T-cell (primary cell): ENCODE measurements at regions not wholly inside any gene's neighbourhood (a gene's known extent, or its start where the extent isn't known, plus 50 kb on each side); places are given as distances from the start of the nearest gene placed in this dataset.

Experiments used
- ATAC-seq, 4 experiments: fragments of 200-7000 bp in 3 of 4; fragments of 150-1000 bp in 1 of 4; cut with Tn5 transposase; replicated peaks in 1 of 4; 1 replicate in 3 of 4; 2 replicates in 1 of 4; pipeline ENCODE4 v1.10.0; 2021; ENCODE audit warnings: moderate library complexity in 3 of 4, mild to moderate bottlenecking in 2 of 4, moderate number of reproducible peaks in 1 of 4
- CTCF ChIA-PET, 2 donors: fragments of 300-600 bp; sonication (Branson Sonifier 250); formaldehyde crosslinking; loops; one replicate each; lab custom pipeline; 2022; ENCODE audit warnings: antibody characterized with exemption in 2 of 2; lab: Charles Lee
- POLR2A ChIA-PET, 2 donors: fragments of 300-600 bp; sonication (Branson Sonifier 250); formaldehyde crosslinking; loops; one replicate each; lab custom pipeline; 2022; ENCODE audit warnings: antibody characterized with exemption in 2 of 2; lab: Charles Lee
- DNase-seq, 35 experiments: peaks; one replicate each; pipeline versions ENCODE4 v3.0.0 to v3.0.0-alpha.2; 2013 to 2023
- H3K27ac ChIP-seq: one replicate; pipeline ENCODE4 v1.5.1; 2013; ENCODE audit warnings: low read length
- H3K27me3 ChIP-seq, 2 experiments: replicated peaks in 1 of 2; 1 replicate in 1 of 2; 2 replicates in 1 of 2; pipeline versions ENCODE4 v1.6.1 to v1.7.0; 2013; ENCODE audit warnings: low read length in 1 of 2, mixed read lengths in 1 of 2; ENCODE audit not compliant: control insufficient read depth in 2 of 2, insufficient read depth in 2 of 2; ENCODE audit errors: extremely low read depth in 1 of 2
- H3K36me3 ChIP-seq, 2 donors: 1 replicate in 1 of 2; 2 replicates in 1 of 2; pipeline versions ENCODE4 v1.6.1 to v1.7.0; 2013; ENCODE audit warnings: low read length in 1 of 2; ENCODE audit not compliant: control insufficient read depth in 2 of 2, insufficient read depth in 1 of 2; ENCODE audit errors: extremely low read depth in 1 of 2
- H3K4me1 ChIP-seq, 2 experiments: 1 replicate in 1 of 2; 2 replicates in 1 of 2; pipeline versions ENCODE4 v1.6.1 to v1.7.0; 2013; ENCODE audit warnings: low read length in 2 of 2, mixed read lengths in 1 of 2; ENCODE audit not compliant: insufficient read depth in 2 of 2, control insufficient read depth in 1 of 2; ENCODE audit errors: extremely low read depth in 1 of 2
- H3K4me3 ChIP-seq, 2 donors: 1 replicate in 1 of 2; 2 replicates in 1 of 2; pipeline versions ENCODE4 v1.5.1 to v1.7.0; 2013; ENCODE audit warnings: mild to moderate bottlenecking in 2 of 2, low read length in 1 of 2, moderate library complexity in 1 of 2; ENCODE audit not compliant: control insufficient read depth in 1 of 2; ENCODE audit errors: extremely low read depth in 1 of 2
- H3K9me3 ChIP-seq: 2 replicates; pipeline ENCODE4 v1.7.0; 2013
- H3K27ac Mint-ChIP-seq, 2 donors: one replicate each; pipeline ENCODE4 v1.8.0; 2020 to 2021; ENCODE audit warnings: mild to moderate bottlenecking in 2 of 2, mixed read lengths in 2 of 2
- H3K27me3 Mint-ChIP-seq, 2 donors: one replicate each; pipeline ENCODE4 v1.8.0; 2021 to 2022; ENCODE audit warnings: mixed read lengths in 2 of 2
- H3K36me3 Mint-ChIP-seq: one replicate; pipeline ENCODE4 v1.8.0; 2021; ENCODE audit warnings: mixed read lengths
- H3K4me1 Mint-ChIP-seq, 3 donors: one replicate each; pipeline ENCODE4 v1.8.0; 2020 to 2022; ENCODE audit warnings: mixed read lengths in 3 of 3, mild to moderate bottlenecking in 1 of 3
- H3K4me3 Mint-ChIP-seq, 3 donors: one replicate each; pipeline ENCODE4 v1.8.0; 2020 to 2022; ENCODE audit warnings: mild to moderate bottlenecking in 3 of 3, mixed read lengths in 3 of 3, moderate library complexity in 3 of 3
- H3K9me3 Mint-ChIP-seq, 3 donors: one replicate each; pipeline ENCODE4 v1.8.0; 2020 to 2022; ENCODE audit warnings: mixed read lengths in 3 of 3
- WGBS: methylation state at CpG from one replicate; pipeline ENCODE4 v1.1.5; 2013; ENCODE audit warnings: missing lambda C conversion rate; ENCODE audit not compliant: insufficient coverage; 5-methylcytosine and 5-hydroxymethylcytosine counted together

DNA sequence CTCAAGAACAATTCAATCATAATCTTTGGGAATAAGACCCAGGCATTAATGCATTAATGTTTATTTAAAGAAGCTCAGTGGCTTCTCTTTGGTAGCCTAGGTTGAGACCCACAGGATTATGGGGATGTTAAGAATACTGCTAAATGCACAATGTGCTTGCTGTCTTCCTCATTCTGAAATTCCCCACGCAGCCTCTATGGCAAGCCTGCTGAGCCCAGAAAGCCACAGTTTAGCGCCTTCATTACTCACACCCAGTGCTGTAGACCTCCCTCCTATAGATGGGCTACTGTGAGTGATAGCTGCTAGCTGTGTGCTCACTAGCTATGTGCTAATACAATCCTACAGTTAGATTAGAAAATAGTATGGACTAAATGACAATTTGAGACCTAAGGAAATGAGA, 90.6 kb downstream of the TNFSF13B start:
- Mint-ChIP-seq H3K4me3 (no peak overlapping the region), H3K9me3 (no peaks in the 10 kb centered on the region), H3K36me3 (no peaks in the 10 kb centered on the region), H3K27ac (no peak overlapping the region), H3K27me3 (peaks cover 3 to 12% of the 10 kb centered on the region in 2 donors), H3K4me1 (peaks cover 0 to 3% (median 2%) of the 10 kb centered on the region in 3 donors)
- ATAC-seq (no peak), DNase-seq (no peak)
- ChIA-PET CTCF (no interaction called here), POLR2A (no interaction called here)
- Histone ChIP-seq H3K4me3 (no peak overlapping the region), H3K4me1 (no peaks in the 10 kb centered on the region), H3K27ac (no peak overlapping the region), H3K9me3 (no peaks in the 10 kb centered on the region), H3K36me3 (no peaks in the 10 kb centered on the region), H3K27me3 (no peaks in the 10 kb centered on the region)
- no CpG with 5 or more reads among the region's 2 CpGs for WGBS

GRCh38 chr13:108361769-108362168, 92.3 kb downstream of the TNFSF13B start:
- no peaks in the 10 kb centered on the region for H3K27me3 ChIP-seq
- no peak overlapping the region for H3K27ac ChIP-seq
- no peaks in the 10 kb centered on the region for H3K9me3 ChIP-seq
- ATAC-seq = no peak
- Mint-ChIP-seq H3K36me3 (no peaks in the 10 kb centered on the region), H3K9me3 (no peaks in the 10 kb centered on the region), H3K27me3 (peaks cover 3 to 8% of the 10 kb centered on the region in 2 donors), H3K27ac (no peak overlapping the region), H3K4me3 (no peak overlapping the region), H3K4me1 (peaks cover 0 to 3% (median 2%) of the 10 kb centered on the region in 3 donors)
- H3K4me3 ChIP-seq = no peak overlapping the region
- no peaks in the 10 kb centered on the region for H3K36me3 ChIP-seq
- 83% methylated on average over 6 of the region's 9 CpGs for WGBS
- no peak for DNase-seq
- POLR2A ChIA-PET = no interaction called here
- CTCF ChIA-PET = no interaction called here
- no peaks in the 10 kb centered on the region for H3K4me1 ChIP-seq

DNA sequence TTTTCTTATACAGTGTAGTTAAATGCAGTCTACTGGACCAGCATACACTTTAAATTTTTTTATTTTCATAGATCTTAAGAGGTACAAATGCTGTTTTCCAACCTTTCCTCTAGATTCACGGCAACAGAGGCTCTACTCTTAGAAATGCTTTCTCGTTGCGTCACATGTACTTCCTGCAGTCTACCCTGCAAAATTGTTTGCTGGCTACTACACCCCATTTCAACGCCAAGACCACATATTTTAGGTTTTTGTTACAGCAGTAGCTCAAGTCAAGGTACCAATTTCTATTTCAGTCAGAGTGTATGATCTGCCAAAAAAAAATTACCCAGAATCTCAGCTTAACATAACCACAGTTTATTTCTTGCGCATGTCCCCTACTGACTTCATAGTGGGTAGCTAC, 94.1 kb downstream of the TNFSF13B start:
- no peaks in the 10 kb centered on the region for H3K9me3 ChIP-seq
- 87% methylated on average over 5 of the region's 5 CpGs for WGBS
- no peaks in the 10 kb centered on the region for H3K27me3 ChIP-seq
- H3K27me3 Mint-ChIP-seq = peaks cover 3 to 8% of the 10 kb centered on the region in 2 donors
- no peaks in the 10 kb centered on the region for H3K36me3 Mint-ChIP-seq
- no peak overlapping the region for H3K27ac Mint-ChIP-seq
- no peak overlapping the region for H3K4me3 Mint-ChIP-seq
- POLR2A ChIA-PET = no interaction called here
- H3K4me1 ChIP-seq = no peaks in the 10 kb centered on the region
- peaks cover 2% of the 10 kb centered on the region in 3 donors for H3K9me3 Mint-ChIP-seq
- peaks cover 0 to 3% (median 2%) of the 10 kb centered on the region in 3 donors for H3K4me1 Mint-ChIP-seq
- DNase-seq (no peak), ATAC-seq (no peak)
- CTCF ChIA-PET = no interaction called here
- no peak overlapping the region for H3K27ac ChIP-seq
- no peak overlapping the region for H3K4me3 ChIP-seq
- no peaks in the 10 kb centered on the region for H3K36me3 ChIP-seq

GRCh38 chr13:108365255-108365654, 95.7 kb downstream of the TNFSF13B start:
- H3K9me3 ChIP-seq = no peaks in the 10 kb centered on the region
- no peaks in the 10 kb centered on the region for H3K36me3 ChIP-seq
- H3K4me1 Mint-ChIP-seq = peaks cover 0 to 3% (median 2%) of the 10 kb centered on the region in 3 donors
- no peak overlapping the region for H3K27ac ChIP-seq
- no peaks in the 10 kb centered on the region for H3K27me3 ChIP-seq
- no peak overlapping the region for H3K4me3 Mint-ChIP-seq
- H3K27me3 Mint-ChIP-seq = peaks cover 3 to 5% of the 10 kb centered on the region in 2 donors
- H3K27ac Mint-ChIP-seq = no peak overlapping the region
- DNase-seq = no peak
- ChIA-PET CTCF (no interaction called here), POLR2A (no interaction called here)
- no peak overlapping the region for H3K4me3 ChIP-seq
- H3K4me1 ChIP-seq = no peaks in the 10 kb centered on the region
- no CpG with 5 or more reads among the region's 4 CpGs for WGBS
- ATAC-seq = no peak
- H3K36me3 Mint-ChIP-seq = no peaks in the 10 kb centered on the region
- peaks cover 3 to 4% (median 3%) of the 10 kb centered on the region in 3 donors for H3K9me3 Mint-ChIP-seq

GRCh38 chr13:108368250-108368905, 98.9 kb downstream of the TNFSF13B start:
- no CpG with 5 or more reads among the region's 3 CpGs for WGBS
- no peaks in the 10 kb centered on the region for H3K27me3 ChIP-seq
- no peak overlapping the region for H3K4me3 Mint-ChIP-seq
- H3K9me3 Mint-ChIP-seq = peaks cover 3 to 4% (median 3%) of the 10 kb centered on the region in 3 donors
- H3K36me3 Mint-ChIP-seq = no peaks in the 10 kb centered on the region
- H3K27ac Mint-ChIP-seq = no peak overlapping the region
- CTCF ChIA-PET = no interaction called here
- no peak for ATAC-seq
- H3K4me1 ChIP-seq = no peaks in the 10 kb centered on the region
- peaks cover 0 to 3% (median 2%) of the 10 kb centered on the region in 3 donors for H3K4me1 Mint-ChIP-seq
- no peaks in the 10 kb centered on the region for H3K9me3 ChIP-seq
- H3K27ac ChIP-seq = no peak overlapping the region
- no peaks in the 10 kb centered on the region for H3K27me3 Mint-ChIP-seq
- no peak overlapping the region for H3K4me3 ChIP-seq
- DNase-seq = no peak
- H3K36me3 ChIP-seq = no peaks in the 10 kb centered on the region
- POLR2A ChIA-PET = no interaction called here

DNA sequence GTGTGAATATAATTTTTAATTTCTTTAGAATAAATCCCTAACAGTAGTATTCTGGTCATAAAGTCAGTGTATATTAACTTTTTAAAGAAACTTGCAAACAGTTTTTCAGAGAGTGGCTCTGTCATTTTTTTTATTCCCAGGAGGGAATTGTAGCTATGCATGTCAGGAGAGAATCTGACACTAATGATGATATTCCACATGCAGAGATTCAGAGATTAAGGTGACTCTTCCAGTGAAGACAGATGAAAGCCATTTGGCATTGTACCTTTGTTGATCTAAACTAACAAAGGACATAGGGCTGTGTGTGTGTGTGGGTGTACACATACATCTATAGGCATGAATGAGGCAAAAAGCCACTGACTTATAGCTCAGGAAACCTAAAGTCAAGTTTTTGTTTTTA, 99.9 kb downstream of the TNFSF13B start:
- ChIA-PET CTCF (interaction anchor here in 1 of 2 donors (0.6 kb wide), 1 partner anchor 10 kb away, joined by 4 read pairs; no protein-coding TSS in a partner anchor), POLR2A (no interaction called here)
- H3K4me1 ChIP-seq = no peaks in the 10 kb centered on the region
- no peak for ATAC-seq
- no peak overlapping the region for H3K4me3 ChIP-seq
- H3K27me3 ChIP-seq = no peaks in the 10 kb centered on the region
- no peak for DNase-seq
- no peaks in the 10 kb centered on the region for H3K9me3 ChIP-seq
- no peak overlapping the region for H3K27ac ChIP-seq
- H3K4me3 Mint-ChIP-seq = no peak overlapping the region
- no peaks in the 10 kb centered on the region for H3K27me3 Mint-ChIP-seq
- no peaks in the 10 kb centered on the region for H3K36me3 ChIP-seq
- H3K27ac Mint-ChIP-seq = no peak overlapping the region
- H3K9me3 Mint-ChIP-seq = peaks cover 3 to 4% (median 3%) of the 10 kb centered on the region in 3 donors
- H3K4me1 Mint-ChIP-seq = peaks cover 0 to 3% (median 2%) of the 10 kb centered on the region in 3 donors
- no peaks in the 10 kb centered on the region for H3K36me3 Mint-ChIP-seq
